ENCODE measurements at regions not wholly inside any gene's neighbourhood (a gene's known extent, or its start where the extent isn't known, plus 50 kb on each side); places are given as distances from the start of the nearest gene placed in this dataset.

- TF ChIP-seq CTCF (conservative IDR thresholded peaks at IDR 0.05; ENCODE audit: low read length): no peak
- DNase-seq (ENCODE audit: low read depth): no peak
- no peak overlapping the region for H3K4me3 ChIP-seq (ENCODE audit: low read length)
Observed at GRCh38 chrX:129043138-129043537, 480.2 kb downstream of the SMARCA1 start.

GRCh38 chrX:129041319-129041718 is 482.0 kb downstream of the SMARCA1 start:
- no peak for DNase-seq (ENCODE audit: low read depth)
- no peak for TF ChIP-seq CTCF (conservative IDR thresholded peaks at IDR 0.05; ENCODE audit: low read length)
- no peak overlapping the region for H3K4me3 ChIP-seq (ENCODE audit: low read length)

- no peak for TF ChIP-seq CTCF (conservative IDR thresholded peaks at IDR 0.05; ENCODE audit: low read length)
- no peak overlapping the region for H3K4me3 ChIP-seq (ENCODE audit: low read length)
- DNase-seq (ENCODE audit: low read depth): no peak
Observed at GRCh38 chrX:129040124-129040523, 483.2 kb downstream of the SMARCA1 start.

GRCh38 chrX:129039176-129039575 is 484.1 kb downstream of the SMARCA1 start:
- no peak for DNase-seq (ENCODE audit: low read depth)
- no peak for TF ChIP-seq CTCF (conservative IDR thresholded peaks at IDR 0.05; ENCODE audit: low read length)
- no peak overlapping the region for H3K4me3 ChIP-seq (ENCODE audit: low read length)

GRCh38 chrX:129037389-129037788 is 485.9 kb downstream of the SMARCA1 start:
- no peak overlapping the region for H3K4me3 ChIP-seq (ENCODE audit: low read length)
- TF ChIP-seq CTCF (conservative IDR thresholded peaks at IDR 0.05; ENCODE audit: low read length): no peak
- no peak for DNase-seq (ENCODE audit: low read depth)

GRCh38 chrX:129035180-129035579 is 488.1 kb downstream of the SMARCA1 start:
- DNase-seq (ENCODE audit: low read depth): no peak
- no peak overlapping the region for H3K4me3 ChIP-seq (ENCODE audit: low read length)
- TF ChIP-seq CTCF (conservative IDR thresholded peaks at IDR 0.05; ENCODE audit: low read length): no peak

- TF ChIP-seq CTCF (conservative IDR thresholded peaks at IDR 0.05; ENCODE audit: low read length): no peak
- H3K4me3 ChIP-seq (ENCODE audit: low read length): no peak overlapping the region
- DNase-seq (ENCODE audit: low read depth): no peak
Observed at GRCh38 chrX:129034196-129034595, 489.1 kb downstream of the SMARCA1 start.

Measured in AG10803 (cell line).